Renal cortex interstitium (tissue), 11 donors: ENCODE measurements at regions not wholly inside any gene's neighbourhood (a gene's known extent, or its start where the extent isn't known, plus 50 kb on each side); places are given as distances from the start of the nearest gene placed in this dataset.

ENCODE experiments used
- DNase-seq, 11 donors: peaks; one replicate each; pipeline ENCODE4 v3.0.0-alpha.2; 2013; ENCODE audit warnings: low read depth in 9 of 11, low spot score in 4 of 11; ENCODE audit errors: extremely low read depth in 1 of 11

DNA sequence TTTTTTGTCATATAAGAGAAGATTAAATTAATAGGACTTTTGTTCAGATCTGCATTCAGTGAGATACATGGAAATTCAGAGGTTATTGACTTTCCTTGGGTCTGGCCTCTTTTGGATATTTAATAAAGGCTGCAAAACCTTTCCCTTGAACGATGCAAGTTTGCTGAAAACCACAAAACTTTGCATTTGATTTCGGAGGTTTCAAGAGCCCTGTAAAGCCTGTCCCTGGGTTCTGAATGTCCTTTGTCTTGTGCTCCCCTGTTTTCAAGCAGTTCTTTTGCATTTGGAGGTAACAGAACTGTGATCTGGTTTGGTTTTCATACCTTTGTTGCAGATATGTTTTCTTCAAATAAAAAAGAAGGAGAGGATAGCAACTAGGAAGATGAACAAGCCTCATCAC is 188.1 kb upstream of the DMRT1 start:
- DNase-seq: no peak

GRCh38 chr9:653856-654387 is 187.6 kb upstream of the DMRT1 start:
- DNase-seq: no peak

DNA sequence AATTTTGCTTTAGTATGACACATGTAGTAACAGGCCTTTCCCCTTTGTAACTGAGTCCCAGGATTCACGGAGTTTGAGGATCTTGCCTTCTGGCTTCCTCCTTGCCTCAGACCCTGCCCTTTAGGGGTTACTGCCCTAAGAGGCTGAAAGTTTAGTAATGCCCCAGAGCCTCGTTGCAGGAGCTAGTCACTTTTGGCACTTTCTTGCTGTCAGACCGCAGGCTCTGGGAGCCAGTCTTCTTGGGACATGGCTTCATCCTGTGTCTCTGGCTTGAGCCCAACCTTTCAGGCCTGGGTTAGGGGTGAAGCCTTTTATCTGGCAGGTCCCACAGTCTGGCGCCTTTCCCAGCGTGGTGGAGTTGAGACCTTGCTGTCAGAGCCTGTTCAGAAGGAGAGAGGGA is 185.6 kb upstream of the DMRT1 start:
- DNase-seq: no peak

DNA sequence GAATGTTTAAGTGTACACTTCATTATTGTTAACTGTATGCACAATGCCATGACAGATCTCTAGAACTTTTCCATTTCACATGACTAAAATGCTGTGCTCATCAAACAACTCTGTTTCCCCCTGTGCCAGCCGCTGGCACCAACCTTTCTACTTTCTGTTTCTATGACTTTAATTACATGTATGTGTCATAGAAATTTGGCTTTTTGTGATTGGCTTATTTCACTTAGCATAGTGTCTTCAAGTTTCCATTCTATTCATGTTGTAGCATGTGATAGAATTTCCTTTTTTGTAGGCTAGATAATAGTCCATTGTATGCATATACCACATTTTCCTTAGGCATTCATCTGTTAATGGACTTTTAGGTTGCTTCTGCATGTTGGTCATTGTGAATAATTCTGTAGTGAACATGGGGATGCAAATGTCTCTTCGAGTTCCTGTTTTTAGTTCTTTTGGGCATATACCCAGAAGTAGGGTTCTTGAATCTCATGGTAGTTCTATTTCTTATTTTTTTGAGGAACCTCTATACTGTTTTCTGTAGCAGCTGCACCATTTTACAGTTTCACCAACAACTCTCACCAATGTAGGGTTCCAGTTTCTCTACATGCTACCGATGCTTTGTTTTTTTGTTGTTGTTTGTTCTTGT is 184.4 kb upstream of the DMRT1 start:
- DNase-seq: no peak

DNA sequence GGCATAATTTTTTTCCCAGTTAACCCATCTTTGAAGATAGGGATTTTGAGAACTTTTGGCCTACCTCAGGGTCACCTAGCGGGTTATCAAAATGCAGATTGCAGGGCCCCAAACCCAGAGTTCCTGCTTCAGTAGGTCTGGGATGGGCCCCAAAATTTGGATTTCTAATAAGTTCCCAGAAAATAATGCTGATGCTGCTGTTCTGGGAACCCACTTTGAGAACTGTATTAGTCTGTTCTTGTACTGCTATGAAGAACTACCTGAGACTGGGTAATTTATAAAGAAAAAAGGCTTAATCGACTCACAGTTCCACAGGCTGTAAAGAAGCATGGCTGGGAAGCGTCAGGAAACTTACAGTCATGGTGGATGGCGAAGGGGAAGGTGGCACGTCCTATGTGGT is 182.2 kb upstream of the DMRT1 start:
- DNase-seq: no peak

DNA sequence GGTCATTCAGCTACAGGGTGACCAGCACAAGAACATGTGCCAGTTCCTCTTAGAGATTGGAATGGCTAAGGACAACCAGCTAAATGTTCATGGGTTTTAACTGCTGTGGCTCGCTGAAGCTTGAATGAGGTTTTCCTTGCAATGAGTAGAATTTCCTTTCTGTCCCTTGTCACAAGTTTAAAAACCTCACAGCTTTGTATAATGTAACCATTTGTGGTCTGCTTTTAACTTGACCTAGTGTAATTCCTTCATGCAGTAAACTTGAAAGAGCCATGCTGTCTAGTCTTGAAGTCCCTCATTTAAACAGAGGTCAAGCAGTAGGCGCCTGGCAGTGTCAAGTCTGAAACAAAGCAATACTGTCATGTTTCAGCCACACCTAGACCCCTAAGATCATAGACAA is 181.3 kb upstream of the DMRT1 start:
- DNase-seq: no peak

DNA sequence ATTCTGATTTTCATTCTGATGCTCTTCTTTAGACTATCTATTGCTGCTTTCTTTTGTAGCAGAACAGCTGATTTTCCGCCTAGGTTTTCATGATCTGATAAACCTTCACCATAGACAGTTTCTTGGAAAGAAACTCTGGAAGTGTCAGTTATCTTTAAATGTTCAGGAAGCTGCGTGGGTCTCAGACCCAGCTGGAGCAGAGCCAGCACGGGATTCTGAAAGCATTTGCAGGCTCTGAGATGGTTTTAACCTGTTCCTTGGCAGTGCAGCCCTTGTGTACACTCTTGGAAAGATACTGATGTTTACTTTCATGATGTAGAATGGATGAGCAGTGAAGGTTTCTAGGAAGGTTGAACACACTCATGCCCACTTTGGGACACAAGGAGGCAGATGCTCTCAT is 178.0 kb upstream of the DMRT1 start:
- no peak for DNase-seq

GRCh38 chr9:665296-665695 is 176.2 kb upstream of the DMRT1 start:
- DNase-seq: no peak

DNA sequence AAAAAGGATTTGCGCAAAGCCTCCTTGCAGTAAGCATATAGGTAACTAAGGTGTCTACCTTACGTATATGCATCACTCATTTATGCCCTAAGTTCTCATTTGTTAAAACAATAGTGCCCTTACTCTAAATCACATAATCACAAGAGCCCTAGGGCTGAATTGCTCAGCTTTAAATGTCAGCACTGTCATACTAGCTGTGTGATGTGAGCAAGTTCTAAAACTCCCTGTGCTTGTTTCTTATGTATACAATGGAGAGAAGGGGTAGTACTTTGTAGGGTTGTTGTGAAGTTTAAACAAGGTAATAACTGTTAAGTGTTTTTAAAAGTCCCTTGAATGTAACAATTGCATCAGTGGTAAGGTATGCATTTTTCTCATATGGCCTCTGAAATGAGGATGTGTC is 169.5 kb upstream of the DMRT1 start:
- DNase-seq: no peak

DNA sequence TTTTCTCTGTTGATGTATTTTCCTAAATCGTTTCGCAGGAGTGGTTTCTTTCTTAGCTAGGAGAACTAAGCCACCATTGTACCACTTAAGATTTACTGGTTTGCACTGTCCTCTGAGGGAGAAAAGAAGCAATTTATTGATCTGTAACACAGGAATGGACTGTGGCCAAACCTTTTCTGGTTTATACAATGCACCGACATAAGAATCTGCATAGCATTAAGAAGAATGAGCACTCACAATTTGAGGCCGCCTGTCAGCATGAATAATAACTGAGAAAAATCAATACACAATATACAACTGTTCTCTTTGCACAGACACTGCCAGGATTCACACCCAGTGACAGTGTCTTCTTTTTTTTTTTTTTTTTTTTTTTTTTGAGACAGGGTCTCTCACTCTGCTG is 168.6 kb upstream of the DMRT1 start:
- DNase-seq: no peak

GRCh38 chr9:673264-673965 is 168.1 kb upstream of the DMRT1 start:
- no peak for DNase-seq

DNA sequence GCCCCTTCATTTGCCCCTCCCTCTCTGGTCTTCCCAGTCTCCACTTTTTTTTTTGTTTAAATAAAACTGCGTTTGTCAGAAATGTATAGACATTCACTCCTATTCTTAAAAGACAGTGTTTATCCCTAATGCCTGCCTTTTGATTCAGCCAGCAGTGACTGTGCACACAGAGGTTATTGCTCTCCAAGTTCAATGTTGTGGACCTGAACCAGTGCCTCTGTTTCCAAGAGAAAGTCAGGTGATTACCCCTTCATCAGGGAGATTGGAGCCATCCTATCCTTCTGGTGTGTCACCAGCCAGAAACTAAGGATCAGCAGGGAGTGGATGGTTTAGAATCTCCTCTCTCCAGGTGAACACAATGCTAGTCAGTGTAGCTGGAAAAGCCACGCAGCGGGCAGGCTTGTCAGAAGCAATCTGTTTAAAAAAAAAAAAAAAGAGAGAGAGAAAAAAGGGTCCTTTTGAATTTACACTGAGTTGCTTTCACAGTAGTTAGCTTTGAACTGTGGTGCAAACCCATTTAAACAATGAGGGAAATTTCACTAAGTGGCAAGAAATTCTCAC is 167.5 kb upstream of the DMRT1 start:
- no peak for DNase-seq

- DNase-seq: no peak
Measured at GRCh38 chr9:675697-676370, 165.7 kb upstream of the DMRT1 start.

DNA sequence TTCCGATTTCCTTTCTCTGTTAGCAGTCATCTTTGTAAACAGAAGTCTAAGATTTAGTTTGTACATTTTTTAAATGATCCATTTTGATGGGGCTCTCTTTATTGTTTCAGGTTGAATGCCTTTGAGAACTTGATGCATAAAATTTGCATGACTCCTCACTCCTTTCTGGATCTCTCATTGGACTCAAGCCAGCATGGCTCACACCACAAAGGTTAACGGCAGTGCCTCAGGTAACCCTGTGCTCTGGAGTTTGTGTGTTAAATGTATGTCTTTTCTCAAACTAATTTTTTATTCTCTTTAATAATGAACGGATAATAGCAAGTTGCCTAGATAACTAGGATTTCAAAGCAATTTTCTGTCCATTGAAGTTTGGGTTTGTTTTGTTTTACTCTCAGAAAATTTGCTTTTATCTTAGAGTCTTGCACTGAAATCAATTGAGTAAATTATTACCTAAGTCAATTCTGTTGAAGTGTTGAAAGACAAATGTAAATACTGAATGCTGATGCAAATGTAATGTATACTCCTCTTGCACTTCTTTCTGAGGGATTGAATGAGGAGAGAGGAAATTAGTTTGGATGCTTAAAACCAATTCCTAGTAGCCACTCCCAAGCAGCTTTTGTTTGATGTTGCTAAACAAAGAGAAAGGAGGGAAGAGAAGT is 164.6 kb upstream of the DMRT1 start:
- DNase-seq: no peak

DNA sequence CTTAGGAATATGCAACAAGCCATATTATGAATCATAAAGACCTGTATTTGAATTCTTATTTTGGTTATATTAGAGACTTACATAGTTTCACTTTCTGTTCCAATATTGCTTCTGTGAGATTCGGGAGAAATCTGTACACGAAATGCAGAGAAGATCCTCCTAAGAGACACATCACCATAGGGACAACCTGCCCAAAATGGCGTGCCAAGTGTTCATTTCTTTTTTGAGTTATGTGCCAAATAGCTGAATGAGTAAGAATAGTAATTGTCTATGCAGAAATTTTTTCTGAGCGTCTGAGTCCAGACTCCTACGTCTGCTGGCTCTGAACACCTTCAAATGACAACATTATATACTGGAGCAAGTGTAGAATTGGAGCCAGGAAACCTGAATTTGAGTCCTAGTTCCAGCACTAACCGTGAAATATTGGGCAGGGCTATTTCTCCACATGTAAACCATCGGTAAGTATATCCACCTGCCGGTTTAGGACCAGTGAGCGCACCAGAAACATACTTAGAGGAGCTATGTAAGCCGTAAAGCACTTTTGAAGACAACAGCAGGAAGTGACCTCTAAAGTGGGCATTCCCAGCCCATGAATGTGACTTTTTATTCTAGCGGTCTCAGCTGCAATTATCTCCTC is 163.9 kb upstream of the DMRT1 start:
- no peak for DNase-seq

- no peak for DNase-seq
Measured at GRCh38 chr9:678897-679296, 162.6 kb upstream of the DMRT1 start.

DNA sequence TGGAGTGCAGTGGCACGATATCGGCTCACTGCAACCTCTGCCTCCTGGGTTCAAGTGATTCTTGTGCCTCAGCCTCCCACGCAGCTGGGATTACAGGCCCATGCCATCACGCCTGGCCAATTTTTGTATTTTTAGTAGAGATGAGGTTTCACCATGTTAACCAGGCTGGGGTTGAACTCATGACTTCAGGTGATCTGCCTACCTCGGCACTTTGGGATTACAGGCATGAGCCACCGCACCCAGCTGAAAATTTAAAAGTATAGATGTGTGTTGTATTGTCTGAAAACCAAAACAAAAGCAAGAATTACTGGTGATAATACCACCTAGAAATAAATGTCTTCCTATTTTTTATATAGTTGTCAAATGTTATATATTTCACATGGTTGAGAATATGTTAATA is 162.0 kb upstream of the DMRT1 start:
- no peak for DNase-seq

DNA sequence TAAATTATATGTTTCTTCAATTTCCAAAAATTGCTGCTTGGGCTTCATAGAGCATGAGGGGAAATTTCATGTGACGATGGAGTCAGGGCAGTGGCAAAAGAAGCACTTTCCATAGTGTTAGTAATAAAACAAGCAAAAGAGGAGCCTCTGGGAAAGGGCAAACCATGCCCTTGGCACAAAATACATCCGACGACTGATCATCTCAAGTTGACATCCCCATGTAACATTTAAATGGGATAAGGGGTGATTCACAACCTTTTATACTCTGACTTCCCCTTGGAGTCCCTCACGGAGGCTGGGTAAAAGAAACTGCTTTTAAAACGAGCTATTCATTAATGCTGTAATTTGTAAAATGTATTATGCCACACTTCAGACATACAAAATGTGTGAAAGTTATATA is 161.4 kb upstream of the DMRT1 start:
- DNase-seq: no peak
